Suprapubic skin (tissue), 4 donors: ENCODE measurements at regions not wholly inside any gene's neighbourhood (a gene's known extent, or its start where the extent isn't known, plus 50 kb on each side); places are given as distances from the start of the nearest gene placed in this dataset.

Experiments
- EP300 ChIP-seq: sonication (generic); formaldehyde crosslinking; IDR thresholded peaks from one replicate; pipeline ENCODE4 v1.6.1; 2017; ENCODE audit warnings: antibody characterized with exemption
- POLR2A ChIP-seq, 2 donors: fragments of 450-650 bp; IDR thresholded peaks; one replicate each; pipeline ENCODE4 v1.6.1; 2017; ENCODE audit warnings: antibody characterized with exemption in 2 of 2, mild to moderate bottlenecking in 2 of 2, moderate library complexity in 2 of 2
- POLR2AphosphoS5 ChIP-seq, 3 donors: sonication (generic); formaldehyde crosslinking; IDR thresholded peaks; one replicate each; pipeline ENCODE4 v1.6.1; 2017; ENCODE audit warnings: antibody characterized with exemption in 3 of 3
- TF ChIP-seq, protein P1 (sequence below), 2 donors: fragments of 200-600 bp in 1 of 2; fragments of 450-650 bp in 1 of 2; sonication (generic) in 1 of 2; IDR thresholded peaks; one replicate each; pipeline ENCODE4 v1.5.1; 2016 to 2019; ENCODE audit warnings: antibody characterized with exemption in 2 of 2, mild to moderate bottlenecking in 1 of 2, moderate library complexity in 1 of 2

DNA sequence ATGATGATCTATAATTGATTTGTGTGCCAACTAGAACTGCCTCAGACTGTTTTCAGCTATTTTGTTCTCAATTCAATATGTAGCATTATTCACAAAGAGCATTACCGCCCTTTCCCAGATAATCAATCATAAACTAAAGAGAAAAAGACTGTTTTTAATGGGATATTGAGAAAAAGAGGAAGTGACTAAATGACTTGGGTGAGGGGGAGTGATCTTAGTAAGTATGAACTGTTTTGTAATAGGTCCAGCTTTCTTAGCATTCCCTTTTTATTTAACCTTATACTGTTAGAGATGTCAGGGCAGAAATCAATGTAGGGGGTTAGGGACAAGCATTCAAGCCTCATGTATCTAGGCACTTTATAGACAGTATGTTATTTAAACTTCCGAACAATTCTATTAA lies 157.8 kb upstream of the DPYD start:
- TF ChIP-seq, protein P1, sequence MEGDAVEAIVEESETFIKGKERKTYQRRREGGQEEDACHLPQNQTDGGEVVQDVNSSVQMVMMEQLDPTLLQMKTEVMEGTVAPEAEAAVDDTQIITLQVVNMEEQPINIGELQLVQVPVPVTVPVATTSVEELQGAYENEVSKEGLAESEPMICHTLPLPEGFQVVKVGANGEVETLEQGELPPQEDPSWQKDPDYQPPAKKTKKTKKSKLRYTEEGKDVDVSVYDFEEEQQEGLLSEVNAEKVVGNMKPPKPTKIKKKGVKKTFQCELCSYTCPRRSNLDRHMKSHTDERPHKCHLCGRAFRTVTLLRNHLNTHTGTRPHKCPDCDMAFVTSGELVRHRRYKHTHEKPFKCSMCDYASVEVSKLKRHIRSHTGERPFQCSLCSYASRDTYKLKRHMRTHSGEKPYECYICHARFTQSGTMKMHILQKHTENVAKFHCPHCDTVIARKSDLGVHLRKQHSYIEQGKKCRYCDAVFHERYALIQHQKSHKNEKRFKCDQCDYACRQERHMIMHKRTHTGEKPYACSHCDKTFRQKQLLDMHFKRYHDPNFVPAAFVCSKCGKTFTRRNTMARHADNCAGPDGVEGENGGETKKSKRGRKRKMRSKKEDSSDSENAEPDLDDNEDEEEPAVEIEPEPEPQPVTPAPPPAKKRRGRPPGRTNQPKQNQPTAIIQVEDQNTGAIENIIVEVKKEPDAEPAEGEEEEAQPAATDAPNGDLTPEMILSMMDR (IDR thresholded peaks at IDR 0.05) = no peak
- TF ChIP-seq POLR2AphosphoS5 (IDR thresholded peaks at IDR 0.05) (no peak), EP300 (no peak), POLR2A (IDR thresholded peaks at IDR 0.05) (no peak)
